HCT116 (cell line): ENCODE measurements at regions not wholly inside any gene's neighbourhood (a gene's known extent, or its start where the extent isn't known, plus 50 kb on each side); places are given as distances from the start of the nearest gene placed in this dataset.

ENCODE experiments used
- ATAC-seq: fragments of 200-7000 bp; cut with Tn5 transposase; 2 replicates; pipeline ENCODE4 v1.9.1; 2020; ENCODE audit warnings: mild to moderate bottlenecking, moderate library complexity
- BruUV-seq: library from RNA; stranded (reverse); fragments of 400-500 nt; replicated peaks from 2 replicates; lab custom pipeline; 2021; lab: Mats Ljungman, UMichigan
- CTCF ChIA-PET: fragments of 300-600 bp; sonication (Branson Sonifier 250); formaldehyde crosslinking; loops from one replicate; lab custom pipeline; 2021; ENCODE audit warnings: antibody characterized with exemption; lab: Charles Lee
- POLR2A ChIA-PET: fragments of 300-600, 350-600 bp; sonication (Branson Sonifier 250); formaldehyde crosslinking; loops from one replicate; lab custom pipeline; 2021; ENCODE audit warnings: antibody characterized with exemption; lab: Charles Lee
- RAD21 ChIA-PET, 2 experiments: fragments of 300-600 bp; sonication (Branson Sonifier 250); formaldehyde crosslinking; loops; one replicate each; lab custom pipeline; 2023; ENCODE audit warnings: low total read pairs in 2 of 2; ENCODE audit not compliant: uncharacterized antibody in 2 of 2, unreplicated experiment in 2 of 2, low non-redundant PET in 1 of 2; lab: Charles Lee
- DNase-seq: peaks from one replicate; pipeline ENCODE4 v3.0.0-alpha.2; 2010; ENCODE audit warnings: low read depth, low spot score
- H2AFZ ChIP-seq: fragments of 200-600 bp; shearing (Covaris generic), sonication (generic); 2 replicates; pipeline ENCODE4 v1.6.1; 2017; ENCODE audit warnings: low read depth, mixed run types, mixed read lengths, antibody characterized with exemption, low read length; ENCODE audit not compliant: poor library complexity, severe bottlenecking
- H3K27ac ChIP-seq: 2 replicates; pipeline ENCODE4 v1.5.1; 2012; ENCODE audit warnings: low read depth, low read length
- H3K27me3 ChIP-seq: fragments of 200-600 bp; sonication (generic); 2 replicates; pipeline ENCODE4 v1.6.1; 2016; ENCODE audit warnings: mixed run types, low read length, mixed read lengths; ENCODE audit not compliant: insufficient read depth
- H3K36me3 ChIP-seq, 2 experiments: fragments of 200-500 bp in 1 of 2; fragments of 200-600 bp in 1 of 2; sonication (Bioruptor generic) in 1 of 2; sonication (generic) in 1 of 2; 2 replicates each; pipeline versions ENCODE4 v1.5.1 to v1.6.1; 2014 to 2016; ENCODE audit warnings: low read length in 2 of 2, inconsistent platforms in 1 of 2, mixed read lengths in 1 of 2, mixed run types in 1 of 2; ENCODE audit not compliant: insufficient read depth in 2 of 2, control insufficient read depth in 1 of 2
- H3K4me1 ChIP-seq, 2 experiments: fragments of 200-600 bp in 1 of 2; sonication (generic) in 1 of 2; 2 replicates each; pipeline versions ENCODE4 v1.5.1 to v1.6.1; 2012 to 2017; ENCODE audit warnings: low read length in 2 of 2, inconsistent platforms in 1 of 2, mild to moderate bottlenecking in 1 of 2, mixed read lengths in 1 of 2, mixed run types in 1 of 2, moderate library complexity in 1 of 2; ENCODE audit not compliant: insufficient read depth in 2 of 2, control insufficient read depth in 1 of 2
- H3K4me2 ChIP-seq: fragments of 200-600 bp; sonication (generic); 2 replicates; pipeline ENCODE4 v1.6.1; 2017; ENCODE audit warnings: mixed run types, low read length, mixed read lengths
- H3K4me3 ChIP-seq, 2 experiments: fragments of 200-600 bp in 1 of 2; sonication (generic) in 1 of 2; replicated peaks in 1 of 2; 2 replicates each; pipeline ENCODE4 v1.5.1; 2011 to 2016; ENCODE audit warnings: low read length in 2 of 2, control low read depth in 1 of 2, low read depth in 1 of 2, mild to moderate bottlenecking in 1 of 2, mixed read lengths in 1 of 2, mixed run types in 1 of 2
- H3K79me2 ChIP-seq: fragments of 200-600 bp; sonication (generic); 2 replicates; pipeline ENCODE4 v1.6.1; 2017; ENCODE audit warnings: mild to moderate bottlenecking, mixed run types, low read length, moderate library complexity, mixed read lengths; ENCODE audit not compliant: insufficient read depth
- H3K9ac ChIP-seq: fragments of 200-600 bp; sonication (generic); 2 replicates; pipeline ENCODE4 v1.6.1; 2016; ENCODE audit warnings: low read length, mixed read lengths
- H3K9me2 ChIP-seq: fragments of 200-600 bp; sonication (generic), shearing (Covaris generic); 2 replicates; pipeline ENCODE4 v1.6.1; 2017; ENCODE audit warnings: mixed run types, mild to moderate bottlenecking, moderate library complexity; ENCODE audit not compliant: insufficient read depth
- H3K9me3 ChIP-seq, 2 experiments: fragments of 200-500 bp in 1 of 2; fragments of 200-600 bp in 1 of 2; sonication (Bioruptor generic) in 1 of 2; sonication (generic) in 1 of 2; 2 replicates each; pipeline ENCODE4 v1.6.1; 2014 to 2017; ENCODE audit warnings: low read length in 2 of 2, mixed read lengths in 2 of 2, inconsistent platforms in 1 of 2, low read depth in 1 of 2, mild to moderate bottlenecking in 1 of 2, mixed run types in 1 of 2, moderate library complexity in 1 of 2; ENCODE audit not compliant: control insufficient read depth in 1 of 2, insufficient read depth in 1 of 2
- H4K20me1 ChIP-seq: fragments of 200-600 bp; sonication (generic), shearing (Covaris generic); 2 replicates; pipeline ENCODE4 v1.6.1; 2017; ENCODE audit warnings: mixed run types, mild to moderate bottlenecking, moderate library complexity; ENCODE audit not compliant: insufficient read depth
- ATF3 ChIP-seq: IDR thresholded peaks from 2 replicates; pipeline ENCODE4 v1.6.1; 2012
- EZH2 ChIP-seq: fragments of 200-600 bp; sonication (generic); IDR thresholded peaks from 2 replicates; pipeline ENCODE4 v1.6.1; 2017; ENCODE audit warnings: antibody characterized with exemption, mixed run types
- REST ChIP-seq: IDR thresholded peaks from 2 replicates; pipeline ENCODE4 v1.6.1; 2012; ENCODE audit warnings: low read depth
- SIN3A ChIP-seq: IDR thresholded peaks from 2 replicates; pipeline ENCODE4 v1.6.1; 2012; ENCODE audit warnings: low read depth
- SRF ChIP-seq: IDR thresholded peaks from 2 replicates; pipeline ENCODE4 v1.6.1; 2012; ENCODE audit warnings: low read depth
- TCF7L2 ChIP-seq: IDR thresholded peaks from 2 replicates; pipeline ENCODE4 v1.7.0; 2011; ENCODE audit warnings: borderline replicate concordance, inconsistent platforms; ENCODE audit not compliant: insufficient read depth, insufficient read length; ENCODE audit errors: extremely low read depth
- ZFX ChIP-seq: fragments of 450-650 bp; IDR thresholded peaks from 2 replicates; pipeline ENCODE4 v1.6.1; 2017
- intact Hi-C: fragments of 100-400 bp; cut with micrococcal nuclease; formaldehyde crosslinking; loops from 2 replicates; pipeline ENCODE4 v1.10.0; 2022

GRCh38 chr5:21140987-21141386 lies 1153.0 kb upstream of the CDH18 start:
- no peaks in the 10 kb centered on the region for H3K27me3 ChIP-seq
- BruUV-seq, result no TSS peak
- no peak overlapping the region for H2AFZ ChIP-seq
- H3K9me3 ChIP-seq, result peaks cover 0 to 21% of the 10 kb centered on the region in 2 experiments; a peak in 2 of 4 replicates
- no peaks in the 10 kb centered on the region for H4K20me1 ChIP-seq
- no peak overlapping the region for H3K27ac ChIP-seq
- no peak overlapping the region for H3K9ac ChIP-seq
- no peaks in the 10 kb centered on the region for H3K36me3 ChIP-seq
- ChIA-PET POLR2A (no interaction called here), RAD21 (no interaction called here), CTCF (no interaction called here)
- ATAC-seq (no peak), DNase-seq (no peak)
- H3K9me2 ChIP-seq, result no peaks in the 10 kb centered on the region
- H3K4me1 ChIP-seq, result no peaks in the 10 kb centered on the region
- intact Hi-C loops, result no loop called here
- no peaks in the 10 kb centered on the region for H3K79me2 ChIP-seq
- no peak for TF ChIP-seq EZH2
- TF ChIP-seq REST, result no peak
- no peak for TF ChIP-seq ZFX
- no peak for TF ChIP-seq ATF3
- no peak for TF ChIP-seq SRF
- no peak for TF ChIP-seq TCF7L2
- no peak for TF ChIP-seq SIN3A
- H3K4me2 ChIP-seq, result no peak overlapping the region
- no peak overlapping the region for H3K4me3 ChIP-seq
